CD1c-positive myeloid dendritic cell (primary cell): ENCODE measurements at regions not wholly inside any gene's neighbourhood (a gene's known extent, or its start where the extent isn't known, plus 50 kb on each side); places are given as distances from the start of the nearest gene placed in this dataset.
"Not testable (repeated sequence)": the region's sequence is repeated elsewhere in the genome, so short reads cannot be mapped to it uniquely, and the experiment has no call there.

Experiments
- DNase-seq: peaks from one replicate; pipeline ENCODE4 v3.0.0-alpha.2; 2016; ENCODE audit errors: extremely low spot score

GRCh38 chr7:131076711-131077181 is 250.9 kb upstream of the MKLN1 start:
- DNase-seq: no peak

GRCh38 chr7:131077735-131078134 is 249.9 kb upstream of the MKLN1 start:
- DNase-seq: no peak

DNA sequence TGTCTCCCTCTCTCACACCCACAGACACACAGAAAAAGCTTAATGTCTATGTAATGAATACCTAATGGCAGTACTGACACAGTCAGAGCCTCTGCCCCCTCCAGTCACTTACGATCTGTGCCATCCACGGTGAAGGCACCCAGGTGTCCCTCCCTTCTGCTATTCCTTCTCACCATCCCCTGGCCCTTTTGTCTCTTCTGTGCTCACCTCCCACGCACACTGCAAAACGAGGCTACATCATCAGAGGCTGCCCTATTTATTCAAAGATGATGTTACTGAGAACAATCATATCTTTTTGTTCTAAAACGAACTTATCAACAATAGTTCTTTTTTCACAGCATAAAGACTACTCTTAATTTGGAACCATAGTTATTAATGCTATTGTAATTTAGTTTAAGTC is 246.9 kb upstream of the MKLN1 start:
- no peak for DNase-seq

DNA sequence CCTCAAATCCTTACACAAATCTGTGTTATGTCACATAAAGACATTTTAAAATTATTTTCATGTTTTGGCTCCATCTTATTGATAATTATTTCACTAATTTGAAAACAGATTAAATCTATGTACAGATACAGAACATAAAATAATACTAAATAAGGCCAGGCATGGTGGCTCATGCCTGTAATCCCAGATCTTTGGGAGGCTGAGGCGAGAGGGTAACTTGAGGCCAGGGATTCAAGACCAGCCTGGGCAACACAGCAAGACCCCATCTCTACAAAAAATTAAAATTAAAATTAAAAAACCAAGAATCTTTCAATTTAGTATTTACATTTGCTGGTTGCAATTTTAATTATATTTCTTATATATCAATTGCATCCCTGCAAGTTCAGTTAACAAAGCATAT is 246.4 kb upstream of the MKLN1 start:
- DNase-seq: no peak

- DNase-seq: no peak
These were observed 243.9 kb upstream of the MKLN1 start for GRCh38 chr7:131083781-131084180.

DNA sequence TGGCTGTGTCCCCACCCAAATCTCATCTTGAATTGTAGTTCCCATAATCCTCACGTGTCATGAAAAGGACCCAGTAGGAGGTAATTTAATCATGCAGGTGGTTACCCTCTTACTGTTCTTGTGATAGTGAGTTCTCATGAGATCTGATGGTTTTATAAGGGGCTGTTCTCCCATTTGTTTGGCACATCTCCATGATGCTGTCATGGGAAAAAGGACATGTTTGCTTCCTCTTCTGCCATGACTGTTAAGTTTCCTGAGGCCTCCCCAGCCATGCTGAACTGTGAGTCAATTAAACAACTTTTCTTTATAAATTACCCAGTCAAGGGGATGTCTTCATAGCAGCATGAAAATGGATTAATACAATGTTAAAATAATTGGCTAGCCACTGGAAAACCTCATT is 243.3 kb upstream of the MKLN1 start:
- DNase-seq: not testable (repeated sequence)

DNA sequence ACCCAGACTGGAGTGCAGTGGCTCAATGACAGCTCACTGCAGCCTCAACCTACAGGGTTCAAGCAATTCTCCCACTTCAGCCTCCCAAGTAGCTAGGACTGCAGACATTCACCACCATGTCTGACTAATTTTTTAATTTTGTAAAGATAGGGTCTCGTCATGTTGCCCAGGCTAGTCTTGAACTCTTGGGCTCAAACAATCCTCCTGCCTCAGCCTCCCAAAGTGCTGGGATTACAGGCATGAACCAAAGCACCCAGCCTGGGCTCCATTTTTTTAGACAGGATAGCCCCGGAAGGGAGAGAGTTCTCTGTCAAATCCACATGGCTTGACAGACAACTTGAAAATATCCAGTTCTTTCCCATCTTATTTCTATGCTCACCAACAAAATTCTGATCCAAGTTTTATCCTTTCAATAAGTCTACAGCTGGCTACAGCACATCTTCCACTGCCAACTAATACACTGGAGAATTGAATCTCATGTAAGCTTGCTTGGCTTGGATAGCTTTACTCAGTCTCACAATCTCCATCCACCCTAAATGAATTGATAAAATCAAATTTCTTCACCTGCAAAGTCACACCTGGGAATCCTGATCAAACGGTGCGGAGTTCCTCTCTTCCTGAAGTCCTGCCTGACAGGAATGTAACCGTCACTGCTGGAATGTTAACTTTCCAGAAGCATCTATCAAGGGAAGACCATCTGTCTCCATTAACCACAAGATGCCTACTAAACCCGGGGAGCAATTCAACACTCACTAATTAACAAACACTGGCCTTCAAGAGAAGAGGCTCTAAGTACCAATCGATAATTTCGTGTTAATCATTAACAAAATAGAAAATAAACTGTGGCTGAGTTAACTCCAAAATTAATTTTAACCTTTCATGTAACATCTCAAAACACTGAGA is 239.7 kb upstream of the MKLN1 start:
- no peak for DNase-seq

DNA sequence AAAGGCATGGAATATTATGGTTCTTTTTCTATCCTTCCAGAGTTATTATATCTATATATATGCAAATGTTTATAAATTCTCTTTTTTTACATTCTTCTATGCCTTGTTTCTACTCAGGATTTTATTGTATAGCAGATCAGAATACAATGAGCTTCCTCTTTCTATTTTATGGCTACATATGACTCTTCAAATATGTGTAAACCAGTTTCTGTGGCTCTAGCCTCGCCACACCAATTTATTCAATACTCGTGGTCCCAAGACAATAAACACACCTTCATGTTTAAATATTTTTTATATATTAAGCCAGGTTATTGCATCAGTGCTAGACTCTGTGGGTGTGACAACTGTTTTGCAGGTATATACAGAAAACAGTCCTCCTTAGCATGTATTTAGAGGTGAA is 237.5 kb upstream of the MKLN1 start:
- DNase-seq: no peak

- no peak for DNase-seq
These were observed 236.6 kb upstream of the MKLN1 start for GRCh38 chr7:131090886-131091692.

GRCh38 chr7:131094685-131095084 is 233.0 kb upstream of the MKLN1 start:
- no peak for DNase-seq

- no peak for DNase-seq
These were observed 232.3 kb upstream of the MKLN1 start for GRCh38 chr7:131095346-131095745.

DNA sequence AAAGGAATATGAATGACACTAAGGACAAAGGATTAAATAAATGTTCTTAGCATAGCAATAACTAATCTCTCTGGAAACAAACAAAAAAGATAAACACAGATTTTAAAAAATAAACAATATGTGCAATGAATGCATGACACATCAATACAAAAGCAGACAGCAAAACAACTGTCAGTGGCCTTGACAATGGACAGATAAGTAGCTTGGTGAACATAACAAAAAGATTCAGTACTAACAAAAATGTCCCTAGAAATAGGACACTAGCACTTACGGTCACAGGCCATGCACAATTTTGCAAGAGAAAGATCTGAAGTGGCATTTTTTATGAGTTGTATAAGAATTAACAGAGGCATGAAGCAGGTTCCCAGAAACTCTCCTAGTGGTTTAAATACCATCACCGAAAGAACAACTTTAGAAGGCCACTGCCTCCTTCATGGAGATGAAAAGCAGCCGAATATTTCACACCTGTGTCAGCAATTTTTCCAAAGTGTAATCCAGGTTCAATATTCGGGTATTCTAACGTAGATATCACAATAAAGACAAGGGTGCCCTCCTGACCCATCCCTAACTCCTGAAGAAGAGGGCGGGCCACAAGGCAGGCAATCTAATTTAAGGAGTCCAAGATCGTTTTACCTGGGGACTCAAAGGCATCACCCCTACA is 231.3 kb upstream of the MKLN1 start:
- no peak for DNase-seq

DNA sequence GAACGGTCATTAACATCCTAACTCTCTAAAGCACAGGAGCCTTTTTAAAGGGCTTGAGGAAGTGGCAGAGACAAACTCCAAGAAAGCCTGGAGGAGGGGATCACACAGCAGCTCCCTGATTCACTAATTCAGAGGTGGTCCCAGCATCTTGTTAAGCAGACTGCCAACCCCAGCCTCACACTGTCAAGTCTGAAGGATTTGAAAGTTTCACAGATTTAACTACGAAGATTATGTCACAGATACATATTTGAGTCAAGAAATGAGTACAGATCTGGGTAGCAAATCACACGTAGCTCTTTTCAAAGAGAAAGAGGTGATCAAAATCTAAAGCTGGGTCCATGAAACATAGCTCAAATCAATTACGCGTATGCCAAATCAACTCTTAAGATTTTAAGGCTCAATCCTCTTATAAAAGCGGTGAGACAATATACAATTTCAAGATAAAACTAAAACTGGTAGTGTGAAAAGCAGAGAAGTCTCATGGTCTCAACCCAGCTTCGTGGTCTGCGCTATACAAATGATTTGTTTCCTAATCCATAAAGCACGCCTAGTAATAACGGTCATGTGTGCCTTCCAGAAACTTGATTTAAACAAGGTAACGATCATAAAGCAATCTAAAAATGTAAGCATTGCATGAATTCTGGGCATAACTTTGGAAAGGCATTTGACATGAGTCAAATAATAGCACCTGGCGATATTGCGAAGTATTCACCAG is 229.9 kb upstream of the MKLN1 start:
- DNase-seq: no peak

GRCh38 chr7:131098527-131098926 is 229.1 kb upstream of the MKLN1 start:
- DNase-seq: no peak

GRCh38 chr7:131100357-131101054 is 227.2 kb upstream of the MKLN1 start:
- no peak for DNase-seq

- DNase-seq: peak; percentile 30
These were observed 223.7 kb upstream of the MKLN1 start for GRCh38 chr7:131103997-131104396.

DNA sequence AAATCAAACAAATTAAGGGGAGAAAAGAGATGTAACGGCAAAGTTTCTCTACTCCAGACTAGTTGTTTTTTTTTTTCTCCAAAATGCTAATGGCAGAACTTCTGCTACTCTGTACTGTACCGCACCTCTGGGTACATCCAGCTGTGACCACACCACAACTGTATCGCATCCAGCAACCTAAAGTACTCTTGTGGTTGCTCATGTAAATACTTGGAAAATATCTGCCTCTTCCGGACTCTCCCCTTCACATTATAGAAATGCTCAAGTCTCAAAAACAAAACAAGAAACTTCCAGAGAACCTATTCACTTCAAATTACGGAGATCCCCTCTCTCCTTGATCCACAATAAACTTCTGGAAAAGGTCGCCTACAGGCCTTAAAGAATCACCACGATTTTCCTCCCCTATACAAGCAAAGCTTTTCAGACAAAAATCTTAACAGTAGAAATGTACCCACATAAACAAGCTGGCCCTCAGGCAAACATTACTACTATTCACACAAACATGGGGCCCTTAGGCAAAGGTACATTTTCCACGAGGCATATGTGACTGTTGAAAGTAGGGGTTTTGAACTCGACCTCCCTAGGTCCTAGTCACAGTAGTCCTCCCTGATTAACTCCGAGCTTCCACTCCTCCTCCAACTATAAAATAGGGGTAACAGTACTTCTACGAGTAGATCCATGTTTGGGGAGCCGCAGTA is 222.9 kb upstream of the MKLN1 start:
- DNase-seq: no peak

GRCh38 chr7:131105294-131105798 is 222.3 kb upstream of the MKLN1 start:
- no peak for DNase-seq

DNA sequence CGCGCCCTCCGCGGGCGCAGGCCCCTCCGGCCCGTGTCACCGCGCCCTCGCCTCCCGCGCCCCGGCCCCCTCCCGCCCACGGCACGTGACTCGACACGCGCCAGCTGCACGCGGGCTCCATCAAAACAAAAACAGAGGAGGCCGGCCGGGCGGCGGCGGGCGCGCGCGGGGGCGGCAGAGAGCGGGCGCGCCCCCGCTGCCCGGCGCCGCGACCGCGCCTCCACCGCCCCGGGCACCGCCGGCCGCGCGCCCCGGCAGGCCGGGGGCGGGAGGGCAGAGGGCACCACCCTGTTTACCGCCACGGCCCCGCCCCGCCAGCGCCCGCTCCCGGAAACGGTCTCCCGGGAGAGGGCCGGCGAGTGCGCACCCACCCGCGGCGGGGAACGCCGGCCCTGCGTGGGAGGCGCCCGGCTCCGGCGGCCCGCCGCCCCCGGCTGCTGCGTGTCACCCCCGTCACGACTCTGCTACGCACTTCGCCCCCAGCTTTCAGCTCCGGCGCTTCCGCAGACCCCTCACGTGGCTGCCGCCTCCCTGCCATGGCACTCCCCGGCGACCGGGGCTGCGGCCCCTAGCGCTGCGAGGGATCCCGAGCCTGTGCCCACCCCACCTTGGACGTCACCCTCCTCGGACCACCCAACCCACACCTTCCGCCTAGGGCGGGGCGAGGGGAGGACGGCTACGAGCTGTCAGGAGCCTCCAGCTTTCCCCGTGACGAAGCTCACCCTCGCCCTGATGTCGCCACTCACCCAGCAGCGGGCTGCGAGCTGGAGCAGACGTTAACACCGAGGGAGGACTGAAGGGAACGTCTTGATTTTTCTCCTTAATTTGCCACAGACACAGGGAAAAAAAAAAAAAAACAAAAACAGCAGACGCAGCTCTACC is 221.6 kb upstream of the MKLN1 start:
- DNase-seq: peak; percentile 94
